IPS-18a (cell line): ENCODE measurements at regions not wholly inside any gene's neighbourhood (a gene's known extent, or its start where the extent isn't known, plus 50 kb on each side); places are given as distances from the start of the nearest gene placed in this dataset.

Experiments used
- H3K27ac ChIP-seq: one replicate; pipeline ENCODE4 v1.5.1; 2013; ENCODE audit warnings: low read length
- H3K27me3 ChIP-seq: one replicate; pipeline ENCODE4 v1.6.1; 2013; ENCODE audit warnings: mild to moderate bottlenecking, low read length; ENCODE audit not compliant: control insufficient read depth, insufficient read depth
- H3K36me3 ChIP-seq: one replicate; pipeline ENCODE4 v1.6.1; 2013; ENCODE audit warnings: low read depth, low read length; ENCODE audit not compliant: control insufficient read depth
- H3K4me1 ChIP-seq: one replicate; pipeline ENCODE4 v1.6.1; 2013; ENCODE audit warnings: low read depth, low read length; ENCODE audit not compliant: control insufficient read depth
- H3K4me3 ChIP-seq: one replicate; pipeline ENCODE4 v1.5.1; 2013; ENCODE audit warnings: low read length
- H3K9ac ChIP-seq: one replicate; pipeline ENCODE4 v1.6.1; 2013; ENCODE audit warnings: mild to moderate bottlenecking, low read length, moderate library complexity
- H3K9me3 ChIP-seq: one replicate; pipeline ENCODE4 v1.6.1; 2013; ENCODE audit warnings: low read depth, low read length; ENCODE audit not compliant: control insufficient read depth

- Histone ChIP-seq H3K4me1 (no peaks in the 10 kb centered on the region), H3K9me3 (no peaks in the 10 kb centered on the region), H3K4me3 (no peak overlapping the region), H3K27ac (no peak overlapping the region), H3K36me3 (no peaks in the 10 kb centered on the region), H3K27me3 (no peaks in the 10 kb centered on the region), H3K9ac (no peak overlapping the region)
Observed at GRCh38 chr7:41855798-41856197, 152.9 kb upstream of the INHBA start.

GRCh38 chr7:41847606-41848005, 144.7 kb upstream of the INHBA start:
- no peaks in the 10 kb centered on the region for H3K9me3 ChIP-seq
- no peaks in the 10 kb centered on the region for H3K27me3 ChIP-seq
- H3K27ac ChIP-seq: no peak overlapping the region
- H3K36me3 ChIP-seq: no peaks in the 10 kb centered on the region
- no peaks in the 10 kb centered on the region for H3K4me1 ChIP-seq
- H3K9ac ChIP-seq: no peak overlapping the region
- no peak overlapping the region for H3K4me3 ChIP-seq

DNA sequence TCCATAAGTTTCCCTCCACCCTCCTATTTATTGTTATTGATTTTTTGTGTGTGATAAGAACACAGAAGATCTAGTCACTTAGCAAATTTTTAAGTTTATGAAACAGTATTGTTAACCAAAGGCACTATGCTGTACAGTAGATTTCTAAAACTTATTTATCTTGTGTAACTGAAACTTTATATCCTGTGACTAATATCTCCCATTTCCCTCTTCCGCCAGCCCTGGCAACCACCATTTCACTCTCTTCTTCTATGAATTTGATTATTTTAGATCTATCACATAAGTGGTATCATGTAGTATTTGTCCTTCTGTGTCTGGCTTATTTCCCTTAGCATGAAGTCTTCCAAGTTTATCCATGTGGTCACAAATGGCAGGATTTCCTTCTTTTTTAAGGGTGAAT, 144.3 kb upstream of the INHBA start:
- Histone ChIP-seq H3K27ac (no peak overlapping the region), H3K4me1 (no peaks in the 10 kb centered on the region), H3K4me3 (no peak overlapping the region)

GRCh38 chr7:41842956-41843355, 140.1 kb upstream of the INHBA start:
- no peak overlapping the region for H3K9ac ChIP-seq
- no peaks in the 10 kb centered on the region for H3K27me3 ChIP-seq
- no peak overlapping the region for H3K4me3 ChIP-seq
- H3K27ac ChIP-seq: no peak overlapping the region
- H3K36me3 ChIP-seq: no peaks in the 10 kb centered on the region
- no peaks in the 10 kb centered on the region for H3K4me1 ChIP-seq
- H3K9me3 ChIP-seq: no peaks in the 10 kb centered on the region

More for the DNA sequence above, 144.3 kb upstream of the INHBA start:
- no peaks in the 10 kb centered on the region for H3K9me3 ChIP-seq
- no peaks in the 10 kb centered on the region for H3K27me3 ChIP-seq
- H3K9ac ChIP-seq: no peak overlapping the region
- H3K36me3 ChIP-seq: no peaks in the 10 kb centered on the region

GRCh38 chr7:41837916-41838315, 135.0 kb upstream of the INHBA start:
- Histone ChIP-seq H3K27ac (no peak overlapping the region), H3K27me3 (no peaks in the 10 kb centered on the region), H3K36me3 (no peaks in the 10 kb centered on the region), H3K4me3 (no peak overlapping the region), H3K9ac (no peak overlapping the region), H3K9me3 (no peaks in the 10 kb centered on the region), H3K4me1 (peaks cover 6% of the 10 kb centered on the region)

DNA sequence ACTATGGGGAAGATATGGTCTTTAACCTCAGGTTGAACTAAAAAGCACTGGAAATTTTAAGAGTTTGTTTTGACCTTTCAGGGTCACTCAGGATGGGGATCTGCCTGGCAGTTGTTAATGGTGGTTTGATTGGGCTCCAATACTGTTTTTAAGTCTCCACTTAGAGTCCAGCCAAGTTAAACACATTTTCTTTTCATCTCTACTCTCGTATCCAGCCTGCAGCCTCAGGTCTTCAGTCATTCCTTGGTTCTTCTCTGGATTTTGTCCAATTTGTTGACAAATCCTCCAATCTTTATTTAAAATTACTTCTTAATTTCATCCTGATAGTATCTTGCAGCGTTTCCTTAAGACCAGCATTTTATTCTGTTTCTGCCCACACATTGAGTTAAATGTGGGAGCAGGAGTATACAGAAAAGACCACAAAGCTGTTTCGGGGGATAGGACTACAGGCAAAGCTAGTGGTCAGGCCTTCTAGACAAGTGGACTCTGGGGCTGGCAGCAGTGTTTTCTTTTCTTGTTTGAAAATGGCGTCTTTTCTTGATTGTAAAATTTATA, 133.2 kb upstream of the INHBA start:
- H3K36me3 ChIP-seq: no peaks in the 10 kb centered on the region
- no peak overlapping the region for H3K4me3 ChIP-seq
- no peak overlapping the region for H3K9ac ChIP-seq
- no peak overlapping the region for H3K27ac ChIP-seq
- peaks cover 4% of the 10 kb centered on the region for H3K9me3 ChIP-seq
- H3K4me1 ChIP-seq: peaks cover 8% of the 10 kb centered on the region
- H3K27me3 ChIP-seq: no peaks in the 10 kb centered on the region

DNA sequence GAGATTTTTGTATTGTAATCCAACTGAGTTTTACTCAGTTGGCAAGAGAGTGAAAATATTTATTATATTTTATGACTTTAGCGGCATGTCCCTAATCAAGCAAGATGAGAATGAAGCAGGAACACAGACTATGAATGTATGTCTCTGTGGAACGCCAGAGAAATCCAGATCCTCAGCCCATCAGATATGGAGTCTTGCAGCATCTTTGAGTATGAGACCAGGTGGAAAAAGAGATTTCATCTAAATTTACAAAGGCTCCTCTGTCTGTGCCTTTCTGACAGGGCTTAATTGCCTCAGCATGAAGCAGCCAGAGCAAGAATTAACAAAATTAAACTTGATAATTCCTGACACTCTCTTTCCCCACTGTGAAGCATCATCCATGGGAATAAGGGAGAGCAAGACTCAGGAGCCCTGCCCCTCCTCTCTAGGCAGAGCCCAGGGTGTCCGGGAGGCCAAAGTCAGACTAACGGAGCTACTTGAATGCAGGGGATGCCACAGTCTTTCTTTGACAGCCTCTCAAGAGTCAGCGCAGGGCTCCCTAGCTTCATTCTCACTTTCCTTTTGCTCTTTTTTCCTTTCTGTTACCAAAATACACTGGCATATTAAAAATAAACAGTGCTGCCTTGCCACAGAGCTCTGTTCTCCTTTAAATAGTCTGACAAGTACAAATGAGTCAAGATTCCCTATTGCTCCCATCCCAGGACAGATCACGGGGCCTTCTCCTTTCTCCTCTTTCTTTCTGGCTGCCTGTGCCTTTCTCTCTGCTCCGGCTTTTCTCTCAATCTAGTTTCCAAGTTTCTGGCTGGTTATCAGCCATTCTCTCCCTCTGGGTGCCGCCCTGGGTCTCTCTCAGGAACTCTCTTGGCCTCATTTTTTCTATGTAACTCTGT, 132.2 kb upstream of the INHBA start:
- Histone ChIP-seq H3K9ac (no peak overlapping the region), H3K27ac (no peak overlapping the region), H3K27me3 (no peaks in the 10 kb centered on the region), H3K4me1 (peaks cover 8% of the 10 kb centered on the region), H3K4me3 (no peak overlapping the region), H3K9me3 (peaks cover 4% of the 10 kb centered on the region), H3K36me3 (no peaks in the 10 kb centered on the region)

DNA sequence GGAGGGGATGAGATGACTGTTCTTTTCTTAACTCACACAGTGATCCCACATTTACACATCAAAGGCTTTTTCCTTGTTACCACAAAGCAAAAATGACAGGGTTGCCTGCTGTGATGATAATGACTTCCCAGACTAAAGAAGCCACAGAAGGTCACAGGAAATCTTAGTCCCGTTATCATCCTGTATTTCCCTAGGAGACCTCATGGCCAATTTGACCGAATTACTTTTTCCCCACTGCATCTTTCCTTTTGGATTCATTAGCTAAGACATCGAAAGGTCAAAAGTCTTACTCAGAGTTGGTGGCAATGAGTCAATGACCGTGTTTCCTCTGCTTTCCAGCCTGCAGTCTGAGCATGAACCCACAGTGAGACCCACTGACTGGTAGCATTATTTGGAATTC, 130.1 kb upstream of the INHBA start:
- no peak overlapping the region for H3K9ac ChIP-seq
- no peaks in the 10 kb centered on the region for H3K27me3 ChIP-seq
- H3K9me3 ChIP-seq: peaks cover 4% of the 10 kb centered on the region
- H3K4me3 ChIP-seq: no peak overlapping the region
- no peak overlapping the region for H3K27ac ChIP-seq
- H3K4me1 ChIP-seq: peaks cover 8% of the 10 kb centered on the region
- no peaks in the 10 kb centered on the region for H3K36me3 ChIP-seq

DNA sequence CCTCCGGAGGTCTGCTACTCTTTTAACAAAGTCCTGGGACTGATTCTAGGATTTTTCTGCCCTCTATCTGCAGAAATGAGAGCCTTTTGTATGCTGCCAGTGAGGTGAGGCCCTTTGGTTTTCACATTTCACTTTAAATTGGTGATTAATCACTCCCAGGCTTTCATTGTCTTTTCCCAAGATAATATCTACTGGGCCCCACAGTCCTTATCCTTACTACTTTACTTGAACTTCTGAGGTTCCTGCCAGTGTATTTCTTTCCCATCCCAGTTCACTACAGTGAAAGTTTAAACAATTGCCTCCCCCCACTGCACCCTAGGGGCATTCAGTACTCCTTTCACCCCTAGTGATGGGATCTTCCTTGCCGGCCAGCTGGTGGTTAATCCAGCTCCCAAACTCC, 127.4 kb upstream of the INHBA start:
- Histone ChIP-seq H3K4me3 (no peak overlapping the region), H3K27me3 (no peaks in the 10 kb centered on the region), H3K4me1 (peaks cover 8% of the 10 kb centered on the region), H3K9me3 (peaks cover 4% of the 10 kb centered on the region), H3K36me3 (no peaks in the 10 kb centered on the region), H3K9ac (no peak overlapping the region), H3K27ac (no peak overlapping the region)

- no peaks in the 10 kb centered on the region for H3K36me3 ChIP-seq
- H3K4me3 ChIP-seq: no peak overlapping the region
- no peak overlapping the region for H3K27ac ChIP-seq
- H3K9ac ChIP-seq: no peak overlapping the region
- no peaks in the 10 kb centered on the region for H3K27me3 ChIP-seq
- H3K4me1 ChIP-seq: peaks cover 8% of the 10 kb centered on the region
- peaks cover 4% of the 10 kb centered on the region for H3K9me3 ChIP-seq
Observed at GRCh38 chr7:41828911-41829310, 126.0 kb upstream of the INHBA start.

GRCh38 chr7:41826641-41827040, 123.8 kb upstream of the INHBA start:
- Histone ChIP-seq H3K27me3 (no peaks in the 10 kb centered on the region), H3K4me3 (no peak overlapping the region), H3K4me1 (peaks cover 8% of the 10 kb centered on the region), H3K27ac (no peak overlapping the region), H3K9me3 (no peaks in the 10 kb centered on the region), H3K9ac (no peak overlapping the region), H3K36me3 (no peaks in the 10 kb centered on the region)

DNA sequence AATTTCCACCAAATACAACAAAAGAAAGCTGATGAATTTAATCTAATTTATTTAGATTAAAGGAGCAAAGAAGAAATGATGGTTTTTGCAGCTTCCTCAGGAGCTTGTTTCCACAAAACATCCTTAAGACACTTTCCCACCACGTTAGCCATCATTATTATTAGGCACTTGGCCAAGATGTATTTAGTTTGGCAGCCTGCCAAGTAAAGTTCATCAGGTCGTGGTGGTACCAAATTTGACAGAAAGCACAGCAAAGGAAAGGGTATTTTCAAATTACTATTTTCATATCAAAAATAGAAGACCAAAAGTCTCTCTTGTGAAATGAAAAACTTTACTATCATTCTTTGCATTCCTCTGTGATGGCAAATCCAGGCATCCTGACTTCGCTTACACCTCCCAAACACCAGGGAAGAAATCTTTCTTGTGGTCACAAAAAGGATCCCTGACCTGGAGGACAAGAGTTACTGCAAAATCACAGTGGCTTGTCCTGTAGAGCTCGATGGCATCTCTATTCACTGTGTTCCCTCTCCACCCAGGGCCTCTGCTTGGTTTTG, 123.1 kb upstream of the INHBA start:
- Histone ChIP-seq H3K36me3 (no peaks in the 10 kb centered on the region), H3K4me3 (no peak overlapping the region), H3K9ac (no peak overlapping the region), H3K27ac (no peak overlapping the region), H3K4me1 (peaks cover 8% of the 10 kb centered on the region), H3K27me3 (no peaks in the 10 kb centered on the region), H3K9me3 (no peaks in the 10 kb centered on the region)
